ENCODE measurements at regions not wholly inside any gene's neighbourhood (a gene's known extent, or its start where the extent isn't known, plus 50 kb on each side); places are given as distances from the start of the nearest gene placed in this dataset.

DNA sequence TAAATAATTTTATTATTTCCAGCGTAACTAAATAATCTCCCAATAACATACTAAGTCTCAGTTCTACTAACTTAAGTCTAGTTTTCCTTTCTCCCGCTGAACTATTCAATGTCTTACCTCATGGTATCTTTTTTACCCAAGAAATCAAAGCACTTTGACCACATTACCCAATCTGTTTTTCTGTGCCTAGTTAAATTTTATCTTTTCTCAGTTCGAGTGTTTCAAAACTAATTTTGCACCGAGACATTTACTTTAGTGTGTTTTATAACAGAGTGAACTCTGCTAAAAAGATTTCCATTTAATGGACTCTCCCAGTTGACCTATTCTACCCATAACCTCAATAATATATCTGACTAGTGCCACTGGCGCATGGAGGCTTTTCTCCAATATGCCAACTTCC is 67.6 kb upstream of the IRF2 start:
- TF ChIP-seq EGR1 (IDR thresholded peaks at IDR 0.05) (no peak), EP300 (IDR thresholded peaks at IDR 0.05; ENCODE audit: borderline replicate concordance) (no peak)
- TF ChIP-seq, protein P1, sequence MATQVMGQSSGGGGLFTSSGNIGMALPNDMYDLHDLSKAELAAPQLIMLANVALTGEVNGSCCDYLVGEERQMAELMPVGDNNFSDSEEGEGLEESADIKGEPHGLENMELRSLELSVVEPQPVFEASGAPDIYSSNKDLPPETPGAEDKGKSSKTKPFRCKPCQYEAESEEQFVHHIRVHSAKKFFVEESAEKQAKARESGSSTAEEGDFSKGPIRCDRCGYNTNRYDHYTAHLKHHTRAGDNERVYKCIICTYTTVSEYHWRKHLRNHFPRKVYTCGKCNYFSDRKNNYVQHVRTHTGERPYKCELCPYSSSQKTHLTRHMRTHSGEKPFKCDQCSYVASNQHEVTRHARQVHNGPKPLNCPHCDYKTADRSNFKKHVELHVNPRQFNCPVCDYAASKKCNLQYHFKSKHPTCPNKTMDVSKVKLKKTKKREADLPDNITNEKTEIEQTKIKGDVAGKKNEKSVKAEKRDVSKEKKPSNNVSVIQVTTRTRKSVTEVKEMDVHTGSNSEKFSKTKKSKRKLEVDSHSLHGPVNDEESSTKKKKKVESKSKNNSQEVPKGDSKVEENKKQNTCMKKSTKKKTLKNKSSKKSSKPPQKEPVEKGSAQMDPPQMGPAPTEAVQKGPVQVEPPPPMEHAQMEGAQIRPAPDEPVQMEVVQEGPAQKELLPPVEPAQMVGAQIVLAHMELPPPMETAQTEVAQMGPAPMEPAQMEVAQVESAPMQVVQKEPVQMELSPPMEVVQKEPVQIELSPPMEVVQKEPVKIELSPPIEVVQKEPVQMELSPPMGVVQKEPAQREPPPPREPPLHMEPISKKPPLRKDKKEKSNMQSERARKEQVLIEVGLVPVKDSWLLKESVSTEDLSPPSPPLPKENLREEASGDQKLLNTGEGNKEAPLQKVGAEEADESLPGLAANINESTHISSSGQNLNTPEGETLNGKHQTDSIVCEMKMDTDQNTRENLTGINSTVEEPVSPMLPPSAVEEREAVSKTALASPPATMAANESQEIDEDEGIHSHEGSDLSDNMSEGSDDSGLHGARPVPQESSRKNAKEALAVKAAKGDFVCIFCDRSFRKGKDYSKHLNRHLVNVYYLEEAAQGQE (IDR thresholded peaks at IDR 0.05; ENCODE audit: low read depth), result no peak
